DND-41 (cell line): ENCODE measurements at regions not wholly inside any gene's neighbourhood (a gene's known extent, or its start where the extent isn't known, plus 50 kb on each side); places are given as distances from the start of the nearest gene placed in this dataset.

Experiments
- CTCF ChIP-seq: IDR thresholded peaks from 2 replicates; pipeline ENCODE4 v1.5.1; 2012; ENCODE audit warnings: borderline replicate concordance, low read length, moderate library complexity, mild to moderate bottlenecking; ENCODE audit not compliant: poor library complexity, severe bottlenecking; ENCODE audit errors: extremely low read depth
- EZH2 ChIP-seq: IDR thresholded peaks from 3 replicates; pipeline ENCODE4 v1.6.1; 2012; ENCODE audit warnings: borderline replicate concordance, low read depth, mild to moderate bottlenecking, moderate library complexity, low read length, inconsistent platforms; ENCODE audit not compliant: severe bottlenecking

GRCh38 chr1:192442736-192443135 lies 125.9 kb downstream of the RGS21 start:
- TF ChIP-seq CTCF (no peak), EZH2 (no peak)
